OCI-LY1 (cell line): ENCODE measurements at regions not wholly inside any gene's neighbourhood (a gene's known extent, or its start where the extent isn't known, plus 50 kb on each side); places are given as distances from the start of the nearest gene placed in this dataset.

Experiments
- CTCF ChIP-seq: fragments of 200-600 bp; sonication (generic), shearing (Covaris generic); IDR thresholded peaks from 2 replicates; pipeline ENCODE4 v1.5.1; 2017; ENCODE audit warnings: mild to moderate bottlenecking, antibody characterized with exemption, low read length, moderate library complexity, mixed read lengths
- EZH2 ChIP-seq: fragments of 200-600 bp; sonication (generic), shearing (Covaris generic); IDR thresholded peaks from 2 replicates; pipeline ENCODE4 v1.8.0; 2017; ENCODE audit warnings: borderline replicate concordance, mixed run types, mild to moderate bottlenecking, antibody characterized with exemption, low read length, moderate library complexity, mixed read lengths

GRCh38 chr5:159496773-159497172 lies 166.5 kb upstream of the IL12B start:
- no peak for TF ChIP-seq CTCF
- TF ChIP-seq EZH2 = no peak
